Liver (tissue), 3 donors: ENCODE measurements at regions not wholly inside any gene's neighbourhood (a gene's known extent, or its start where the extent isn't known, plus 50 kb on each side); places are given as distances from the start of the nearest gene placed in this dataset.

Experiments
- ATF3 ChIP-seq: IDR thresholded peaks from 2 replicates; pipeline ENCODE4 v1.6.1; 2016; ENCODE audit warnings: antibody characterized with exemption
- CTCF ChIP-seq: fragments of 150-350 bp; IDR thresholded peaks from 2 replicates; pipeline ENCODE4 v1.5.1; 2017; ENCODE audit warnings: improper control_type of control experiment, low read depth, low read length; ENCODE audit not compliant: missing input control
- EGR1 ChIP-seq, 2 donors: IDR thresholded peaks; 2 replicates each; pipeline ENCODE4 v1.6.1; 2016 to 2018; ENCODE audit warnings: antibody characterized with exemption in 2 of 2, low read depth in 2 of 2
- GABPA ChIP-seq, 2 donors: IDR thresholded peaks in 1 of 2; conservative IDR thresholded peaks in 1 of 2; 2 replicates each; pipeline ENCODE4 v1.6.1; 2016; ENCODE audit warnings: antibody characterized with exemption in 2 of 2, mild to moderate bottlenecking in 1 of 2, moderate library complexity in 1 of 2
- JUND ChIP-seq, 2 donors: IDR thresholded peaks; 2 replicates each; pipeline ENCODE4 v1.6.1; 2016; ENCODE audit warnings: antibody characterized with exemption in 2 of 2
- MAX ChIP-seq: IDR thresholded peaks from 2 replicates; pipeline ENCODE4 v1.6.1; 2016; ENCODE audit warnings: antibody characterized with exemption
- NR2F2 ChIP-seq: IDR thresholded peaks from 2 replicates; pipeline ENCODE4 v1.6.1; 2016; ENCODE audit warnings: antibody characterized with exemption
- REST ChIP-seq: IDR thresholded peaks from 2 replicates; pipeline ENCODE4 v1.6.1; 2016; ENCODE audit warnings: antibody characterized with exemption, mild to moderate bottlenecking
- RXRA ChIP-seq, 2 donors: IDR thresholded peaks; 2 replicates each; pipeline ENCODE4 v1.6.1; 2017 to 2018; ENCODE audit warnings: antibody characterized with exemption in 2 of 2, mild to moderate bottlenecking in 1 of 2
- TAF1 ChIP-seq: conservative IDR thresholded peaks from 2 replicates; pipeline ENCODE4 v1.6.1; 2016; ENCODE audit warnings: antibody characterized with exemption, mild to moderate bottlenecking
- YY1 ChIP-seq: IDR thresholded peaks from 2 replicates; pipeline ENCODE4 v1.6.1; 2016; ENCODE audit warnings: antibody characterized with exemption, mild to moderate bottlenecking
- ZBTB33 ChIP-seq: IDR thresholded peaks from 2 replicates; pipeline ENCODE4 v1.6.1; 2016; ENCODE audit warnings: antibody characterized with exemption
- donor health status: healthy.
- donor health status: healthy.

GRCh38 chr13:97786510-97786909 lies 167.0 kb upstream of the IPO5 start:
- TF ChIP-seq REST (no peak), CTCF (no peak), RXRA (IDR thresholded peaks at IDR 0.05) (no peak), TAF1 (no peak), ATF3 (no peak), YY1 (no peak), ZBTB33 (no peak), NR2F2 (no peak), GABPA (IDR thresholded peaks at IDR 0.05 in 1 of 2, conservative IDR thresholded peaks at IDR 0.05 in 1 of 2) (no peak), EGR1 (IDR thresholded peaks at IDR 0.05; ENCODE audit: low read depth in 2 of 2) (no peak), JUND (IDR thresholded peaks at IDR 0.05) (no peak), MAX (no peak)
